ENCODE measurements at regions not wholly inside any gene's neighbourhood (a gene's known extent, or its start where the extent isn't known, plus 50 kb on each side); places are given as distances from the start of the nearest gene placed in this dataset.

- Histone ChIP-seq H3K9me3 (ENCODE audit: low read depth, low read length, poor library complexity, severe bottlenecking) (no peaks in the 10 kb centered on the region), H3K4me1 (ENCODE audit: insufficient read depth, low read length, poor library complexity, severe bottlenecking) (no peaks in the 10 kb centered on the region), H3K4me3 (ENCODE audit: low read depth, low read length, poor library complexity, severe bottlenecking) (no peak overlapping the region), H3K36me3 (ENCODE audit: insufficient read depth, low read length, poor library complexity, severe bottlenecking) (no peaks in the 10 kb centered on the region), H3K27ac (ENCODE audit: low read depth, low read length, poor library complexity, severe bottlenecking) (no peak overlapping the region), H3K27me3 (replicated peaks; ENCODE audit: insufficient read depth, low read depth, low read length, poor library complexity) (no peaks in the 10 kb centered on the region)
- CTCF ChIA-PET: no interaction called here
- intact Hi-C loops (cut with micrococcal nuclease; ENCODE audit: unreplicated experiment): no loop called here
- POLR2A ChIA-PET (ENCODE audit: low non-redundant PET): no interaction called here
- TF ChIP-seq CTCF (conservative IDR thresholded peaks at IDR 0.05; ENCODE audit: low read depth, low read length) (no peak), EZH2 (IDR thresholded peaks at IDR 0.05; ENCODE audit: borderline replicate concordance, low read depth, low read length, poor library complexity, severe bottlenecking) (no peak)
- BruUV-seq (replicated peaks): no TSS peak
- DNase-seq (ENCODE audit: low spot score): no peak
Measured at GRCh38 chr3:27986234-27986879, 255.1 kb upstream of the CMC1 start.

- Histone ChIP-seq H3K4me3 (ENCODE audit: low read depth, low read length, poor library complexity, severe bottlenecking) (no peak overlapping the region), H3K4me1 (ENCODE audit: insufficient read depth, low read length, poor library complexity, severe bottlenecking) (no peaks in the 10 kb centered on the region), H3K36me3 (ENCODE audit: insufficient read depth, low read length, poor library complexity, severe bottlenecking) (no peaks in the 10 kb centered on the region), H3K27me3 (replicated peaks; ENCODE audit: insufficient read depth, low read depth, low read length, poor library complexity) (no peaks in the 10 kb centered on the region), H3K27ac (ENCODE audit: low read depth, low read length, poor library complexity, severe bottlenecking) (no peak overlapping the region), H3K9me3 (ENCODE audit: low read depth, low read length, poor library complexity, severe bottlenecking) (no peaks in the 10 kb centered on the region)
- intact Hi-C loops (cut with micrococcal nuclease; ENCODE audit: unreplicated experiment): no loop called here
- TF ChIP-seq EZH2 (IDR thresholded peaks at IDR 0.05; ENCODE audit: borderline replicate concordance, low read depth, low read length, poor library complexity, severe bottlenecking) (no peak), CTCF (conservative IDR thresholded peaks at IDR 0.05; ENCODE audit: low read depth, low read length) (no peak)
- DNase-seq (ENCODE audit: low spot score): no peak
- BruUV-seq (replicated peaks): no TSS peak
- ChIA-PET CTCF (no interaction called here), POLR2A (ENCODE audit: low non-redundant PET) (no interaction called here)
Measured at GRCh38 chr3:27990324-27990723, 251.1 kb upstream of the CMC1 start.

- H3K36me3 ChIP-seq (ENCODE audit: insufficient read depth, low read length, poor library complexity, severe bottlenecking): no peaks in the 10 kb centered on the region
- no peak for DNase-seq (ENCODE audit: low spot score)
- TF ChIP-seq EZH2 (IDR thresholded peaks at IDR 0.05; ENCODE audit: borderline replicate concordance, low read depth, low read length, poor library complexity, severe bottlenecking) (no peak), CTCF (conservative IDR thresholded peaks at IDR 0.05; ENCODE audit: low read depth, low read length) (no peak)
- no peaks in the 10 kb centered on the region for H3K9me3 ChIP-seq (ENCODE audit: low read depth, low read length, poor library complexity, severe bottlenecking)
- POLR2A ChIA-PET (ENCODE audit: low non-redundant PET): no interaction called here
- no TSS peak for BruUV-seq (replicated peaks)
- intact Hi-C loops (cut with micrococcal nuclease; ENCODE audit: unreplicated experiment): no loop called here
- CTCF ChIA-PET: no interaction called here
- H3K27ac ChIP-seq (ENCODE audit: low read depth, low read length, poor library complexity, severe bottlenecking): no peak overlapping the region
- H3K4me1 ChIP-seq (ENCODE audit: insufficient read depth, low read length, poor library complexity, severe bottlenecking): no peaks in the 10 kb centered on the region
- no peaks in the 10 kb centered on the region for H3K27me3 ChIP-seq (replicated peaks; ENCODE audit: insufficient read depth, low read depth, low read length, poor library complexity)
- H3K4me3 ChIP-seq (ENCODE audit: low read depth, low read length, poor library complexity, severe bottlenecking): no peak overlapping the region
Measured at GRCh38 chr3:27990837-27991236, 250.6 kb upstream of the CMC1 start.
